CD4-positive, alpha-beta T cell treated with Interferon gamma for 1 hour (primary cell): ENCODE measurements at regions not wholly inside any gene's neighbourhood (a gene's known extent, or its start where the extent isn't known, plus 50 kb on each side); places are given as distances from the start of the nearest gene placed in this dataset.
"Not testable (repeated sequence)": the region's sequence is repeated elsewhere in the genome, so short reads cannot be mapped to it uniquely, and the experiment has no call there.

Source experiments
- DNase-seq: peaks from one replicate; pipeline ENCODE4 v3.0.0-alpha.2; 2020

GRCh38 chr6:1445650-1446330 is 56.4 kb downstream of the FOXF2 start:
- DNase-seq: no peak

DNA sequence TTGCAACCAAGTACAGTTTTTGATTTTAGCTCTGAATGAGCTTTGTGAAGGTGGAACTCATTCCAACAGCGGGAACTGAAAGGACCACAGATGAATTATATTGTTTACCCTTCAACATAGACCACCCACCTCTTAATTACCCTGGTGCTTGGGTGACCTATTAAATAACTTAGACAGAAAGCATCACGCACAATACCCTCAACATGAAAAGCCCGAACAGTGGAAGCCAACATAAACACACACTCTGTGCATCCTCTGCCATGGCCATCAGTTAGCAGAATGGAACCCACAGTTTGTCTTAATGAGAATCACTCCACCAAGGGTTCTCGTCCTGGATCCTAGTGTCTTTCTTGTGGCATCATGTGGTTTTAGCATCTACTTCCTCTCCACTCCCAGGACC is 60.5 kb downstream of the FOXF2 start:
- no peak for DNase-seq

DNA sequence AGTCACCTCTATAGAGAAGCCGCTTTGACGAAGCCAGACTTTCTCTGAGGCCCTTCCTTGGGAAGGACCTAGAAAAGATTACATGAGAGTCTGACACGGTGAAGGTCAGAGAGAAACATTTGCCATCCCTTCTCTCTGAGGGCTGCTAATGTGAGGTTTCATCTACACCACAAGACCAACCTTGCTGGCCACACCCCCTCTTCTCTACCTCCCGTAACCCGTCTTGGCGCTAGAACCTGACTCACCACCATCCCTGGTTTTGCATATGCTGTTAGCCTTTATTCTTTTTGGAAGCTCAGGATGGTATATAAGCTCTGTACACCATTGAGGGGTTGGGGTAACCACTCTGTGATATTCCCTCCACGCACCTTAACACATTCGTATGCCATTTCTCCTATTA is 63.6 kb downstream of the FOXF2 start:
- no peak for DNase-seq

GRCh38 chr6:1456816-1457215 is 67.4 kb downstream of the FOXF2 start:
- not testable (repeated sequence) for DNase-seq

GRCh38 chr6:1461207-1461606 is 71.8 kb downstream of the FOXF2 start:
- no peak for DNase-seq

GRCh38 chr6:1461736-1462135 is 72.4 kb downstream of the FOXF2 start:
- no peak for DNase-seq

DNA sequence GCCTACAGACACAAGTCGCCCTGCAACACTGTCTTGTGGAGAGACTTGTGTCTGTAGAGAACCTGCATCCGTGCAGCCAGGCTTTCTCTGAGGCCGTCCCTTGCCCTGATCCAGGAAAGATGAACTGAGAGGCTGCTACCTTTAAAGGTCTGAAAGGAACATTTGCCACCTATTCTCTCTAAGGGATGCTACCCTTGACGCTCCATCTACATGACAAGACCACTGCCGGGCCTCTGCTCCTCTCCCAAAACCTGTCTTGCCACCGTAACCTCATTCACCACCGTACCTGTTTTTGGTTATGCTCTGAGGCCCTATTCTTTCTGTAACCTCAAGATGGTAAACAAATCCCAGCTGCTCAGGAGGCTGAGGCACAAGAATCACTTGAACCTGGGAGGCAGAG is 73.9 kb downstream of the FOXF2 start:
- no peak for DNase-seq

- DNase-seq: no peak
Observed at GRCh38 chr6:1463751-1464426, 74.5 kb downstream of the FOXF2 start.

GRCh38 chr6:1464781-1465370 is 75.5 kb downstream of the FOXF2 start:
- no peak for DNase-seq

DNA sequence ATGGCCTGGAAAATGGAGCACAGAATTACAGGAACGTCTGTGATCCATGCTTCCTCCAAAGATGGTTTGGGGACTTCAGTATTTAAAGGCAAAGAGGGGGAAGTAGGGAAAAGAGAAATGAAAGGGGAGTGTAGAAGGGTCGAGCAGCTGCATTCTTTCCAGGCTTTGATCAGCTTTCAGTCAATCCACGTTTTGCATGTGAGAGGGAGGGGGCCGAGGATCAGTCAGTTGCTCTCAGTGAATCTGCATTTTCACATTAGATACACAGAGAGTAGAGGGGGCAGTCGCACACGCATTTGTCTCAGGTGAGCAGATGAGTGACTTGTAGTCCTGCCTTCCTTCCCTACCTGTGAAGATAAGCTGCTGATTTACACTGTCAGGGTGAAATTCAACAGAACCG is 78.8 kb downstream of the FOXF2 start:
- DNase-seq: no peak

- no peak for DNase-seq
Observed at GRCh38 chr6:1470040-1470439, 80.7 kb downstream of the FOXF2 start.

GRCh38 chr6:1472643-1473042 is 83.3 kb downstream of the FOXF2 start:
- DNase-seq: no peak

DNA sequence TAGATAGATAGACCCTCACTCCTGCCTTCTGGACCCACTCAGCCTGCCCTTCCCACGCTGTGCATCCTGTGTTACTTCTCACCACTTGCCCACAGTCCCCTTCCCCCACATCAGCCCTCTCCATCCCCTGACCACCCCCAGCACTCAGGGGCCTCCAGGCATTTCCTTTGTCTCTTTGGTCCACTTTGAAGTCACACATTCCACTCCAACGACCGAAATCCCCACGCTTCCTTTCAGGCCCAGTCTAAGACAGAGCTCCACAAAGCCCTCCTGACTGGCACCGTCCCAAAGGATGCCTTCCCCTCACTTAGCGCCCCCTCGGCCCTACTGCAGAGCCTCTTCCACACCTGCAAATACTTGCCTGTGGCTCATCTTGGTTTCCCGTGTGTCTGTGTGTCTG is 83.8 kb downstream of the FOXF2 start:
- DNase-seq: no peak

DNA sequence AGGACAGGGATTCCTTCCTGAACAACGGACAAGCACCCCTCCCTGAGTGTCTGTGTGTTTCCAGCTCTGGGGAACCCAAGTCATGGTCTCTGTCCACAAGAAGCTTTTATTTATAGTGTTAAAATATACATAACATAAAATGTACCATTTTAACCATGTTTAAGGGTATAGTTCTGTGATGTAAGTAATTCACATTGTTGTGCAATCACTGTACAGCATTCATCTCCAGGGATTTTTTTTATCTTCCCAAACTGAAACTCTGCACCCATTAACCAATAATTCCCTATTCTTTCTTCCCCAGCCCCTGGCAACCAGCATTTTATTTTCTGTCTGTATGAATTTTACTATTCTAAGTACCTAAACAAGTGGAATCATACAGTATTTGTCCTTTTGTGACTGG is 84.2 kb downstream of the FOXF2 start:
- no peak for DNase-seq

- DNase-seq: no peak
Observed at GRCh38 chr6:1474205-1474604, 84.8 kb downstream of the FOXF2 start.

- no peak for DNase-seq
Observed at GRCh38 chr6:1475174-1475573, 85.8 kb downstream of the FOXF2 start.

DNA sequence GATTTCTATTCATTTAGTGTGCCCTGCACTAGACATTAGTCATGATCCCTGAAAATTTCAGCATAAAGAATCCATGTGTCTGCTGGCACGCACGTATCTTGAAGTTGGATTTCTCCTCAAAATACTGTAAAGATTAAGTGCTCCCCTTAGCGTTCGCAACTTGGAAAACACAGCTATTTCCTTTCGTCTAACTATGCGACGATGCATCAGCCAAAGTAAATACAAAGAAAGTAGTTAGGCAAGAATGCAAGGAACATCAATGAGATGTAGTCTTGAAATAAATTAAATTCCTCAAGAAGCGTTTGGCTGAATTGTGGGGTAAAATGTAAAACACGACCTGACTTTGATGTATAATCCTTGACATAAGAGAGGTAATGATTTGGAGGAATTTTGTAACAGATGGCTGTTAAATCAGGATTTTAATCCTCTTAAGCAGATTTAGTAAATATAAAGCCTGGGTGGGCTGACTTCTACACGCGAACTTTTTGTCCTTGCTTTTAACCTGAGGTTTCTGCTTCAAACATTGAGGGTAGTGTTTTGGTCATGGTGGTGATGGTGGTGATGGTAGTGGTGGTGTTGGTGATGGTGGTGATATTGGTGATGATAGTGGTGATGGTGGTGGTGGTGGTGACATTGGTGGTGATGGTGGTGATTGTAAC is 88.2 kb downstream of the FOXF2 start:
- no peak for DNase-seq

DNA sequence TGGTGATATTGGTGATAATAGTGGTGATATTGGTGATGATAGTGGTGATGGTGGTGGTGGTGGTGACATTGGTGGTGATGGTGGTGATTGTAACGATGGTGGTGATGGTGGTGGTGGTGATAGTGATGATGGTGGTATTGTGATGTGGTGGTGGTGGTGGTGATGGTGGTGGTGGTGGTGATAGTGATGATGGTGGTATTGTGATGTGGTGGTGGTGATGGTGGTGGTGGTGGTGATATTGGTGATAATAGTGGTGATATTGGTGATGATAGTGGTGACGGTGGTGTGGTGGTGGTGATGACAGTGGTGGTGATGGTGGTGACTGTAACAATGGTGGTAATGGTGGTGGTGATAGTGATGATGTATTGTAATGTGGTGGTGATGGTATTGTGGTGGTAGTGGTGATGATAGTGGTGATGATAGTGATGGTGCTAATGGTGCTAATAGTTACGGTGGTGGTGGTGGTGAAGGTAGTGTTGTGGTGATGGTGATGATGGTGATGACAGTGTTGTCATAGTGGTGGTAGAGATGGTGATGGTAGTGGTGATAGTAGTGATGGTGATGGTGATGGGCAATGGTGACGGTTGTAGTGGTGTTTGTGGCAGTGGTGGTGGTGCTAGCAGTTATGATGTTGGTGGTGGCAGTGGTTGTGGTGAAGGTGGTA is 88.9 kb downstream of the FOXF2 start:
- not testable (repeated sequence) for DNase-seq

DNA sequence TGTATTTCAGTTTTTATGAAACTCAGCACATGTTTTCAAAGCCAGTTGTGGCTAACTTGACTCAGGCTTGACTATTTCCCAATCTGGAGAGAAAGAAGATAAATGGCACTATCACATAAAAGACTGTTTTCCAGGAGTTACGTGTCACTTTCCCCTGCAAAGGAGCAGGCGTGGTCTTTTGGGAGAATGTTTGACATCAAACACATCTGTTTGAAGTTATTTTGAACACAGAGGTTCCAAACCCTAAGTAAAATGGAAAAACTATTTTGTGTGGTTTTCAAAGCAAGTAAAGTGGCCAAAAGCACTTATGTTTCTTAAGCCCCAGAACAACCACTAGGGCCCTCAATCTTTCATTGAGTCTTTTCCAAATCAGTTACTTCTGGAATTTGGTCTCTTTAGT is 89.7 kb downstream of the FOXF2 start:
- no peak for DNase-seq

- DNase-seq: no peak
Observed at GRCh38 chr6:1479601-1480221, 90.3 kb downstream of the FOXF2 start.

GRCh38 chr6:1481286-1481685 is 91.9 kb downstream of the FOXF2 start:
- DNase-seq: no peak

DNA sequence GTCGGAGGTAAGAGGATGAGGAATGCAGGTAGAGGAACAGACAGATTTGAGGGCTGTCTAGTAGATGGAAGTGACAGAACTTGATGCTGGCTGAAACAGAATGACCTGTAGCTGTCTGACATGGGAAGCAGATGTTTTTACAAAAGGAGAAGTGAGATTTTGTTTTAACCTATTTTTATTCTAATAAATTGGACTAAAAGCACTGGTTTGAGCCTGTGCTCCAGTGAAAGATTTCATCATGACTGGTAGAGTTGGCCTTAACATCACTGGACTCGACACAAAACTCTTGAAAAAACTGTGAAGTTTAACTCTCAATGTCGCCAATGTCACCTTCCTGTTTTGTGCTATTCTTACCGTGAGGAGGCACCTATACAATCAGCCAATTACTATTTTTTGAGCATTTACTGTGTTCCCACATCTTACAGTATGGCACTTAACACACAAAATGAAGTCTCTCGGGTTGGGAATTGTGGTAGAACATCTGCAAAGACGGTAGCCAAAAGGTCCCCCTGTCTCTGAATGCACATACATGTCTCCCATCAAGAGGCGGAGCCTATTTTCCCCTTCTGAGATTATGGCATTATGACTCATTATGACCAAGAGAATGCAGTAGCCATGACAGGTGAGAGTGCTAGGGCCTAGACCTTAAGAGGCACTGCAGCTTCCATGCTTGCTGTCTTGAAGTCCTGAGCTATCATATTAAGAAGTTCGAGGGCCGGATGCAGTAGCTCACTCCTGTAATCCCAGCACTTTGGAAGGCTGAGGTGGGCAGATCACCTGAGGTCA is 93.2 kb downstream of the FOXF2 start:
- no peak for DNase-seq
